ENCODE measurements at regions not wholly inside any gene's neighbourhood (a gene's known extent, or its start where the extent isn't known, plus 50 kb on each side); places are given as distances from the start of the nearest gene placed in this dataset.
"Not testable (repeated sequence)": the region's sequence is repeated elsewhere in the genome, so short reads cannot be mapped to it uniquely, and the experiment has no call there.

DNA sequence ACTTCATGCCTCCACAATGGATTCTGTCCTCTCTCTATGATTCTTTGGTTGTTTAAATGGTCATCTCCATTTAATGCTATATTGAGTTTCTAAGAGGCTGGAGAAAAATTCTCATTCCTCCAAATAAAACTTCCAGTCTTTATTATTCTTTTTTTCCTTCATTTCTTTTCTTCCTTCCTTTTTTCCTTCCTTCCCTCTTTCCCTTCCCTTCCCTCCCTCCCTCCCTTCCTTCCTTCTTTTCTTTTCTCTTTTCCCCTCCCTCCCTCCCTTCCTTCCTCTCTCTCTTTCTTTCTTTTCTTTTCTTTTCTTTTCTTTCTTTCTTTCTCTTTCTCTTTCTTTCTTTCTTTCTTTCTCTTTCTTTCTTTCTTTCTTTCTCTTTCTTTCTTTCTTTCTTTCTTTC, 386.1 kb upstream of the PROX1 start:
- TF ChIP-seq EZH2 (IDR thresholded peaks at IDR 0.05; ENCODE audit: insufficient read depth, poor library complexity, severe bottlenecking); EZH2phosphoT487 (IDR thresholded peaks at IDR 0.05; ENCODE audit: insufficient read depth, low read depth): not testable (repeated sequence)

Measured in GM23248 (cell line).